ENCODE measurements at regions not wholly inside any gene's neighbourhood (a gene's known extent, or its start where the extent isn't known, plus 50 kb on each side); places are given as distances from the start of the nearest gene placed in this dataset.
"Not testable (repeated sequence)": the region's sequence is repeated elsewhere in the genome, so short reads cannot be mapped to it uniquely, and the experiment has no call there.

DNA sequence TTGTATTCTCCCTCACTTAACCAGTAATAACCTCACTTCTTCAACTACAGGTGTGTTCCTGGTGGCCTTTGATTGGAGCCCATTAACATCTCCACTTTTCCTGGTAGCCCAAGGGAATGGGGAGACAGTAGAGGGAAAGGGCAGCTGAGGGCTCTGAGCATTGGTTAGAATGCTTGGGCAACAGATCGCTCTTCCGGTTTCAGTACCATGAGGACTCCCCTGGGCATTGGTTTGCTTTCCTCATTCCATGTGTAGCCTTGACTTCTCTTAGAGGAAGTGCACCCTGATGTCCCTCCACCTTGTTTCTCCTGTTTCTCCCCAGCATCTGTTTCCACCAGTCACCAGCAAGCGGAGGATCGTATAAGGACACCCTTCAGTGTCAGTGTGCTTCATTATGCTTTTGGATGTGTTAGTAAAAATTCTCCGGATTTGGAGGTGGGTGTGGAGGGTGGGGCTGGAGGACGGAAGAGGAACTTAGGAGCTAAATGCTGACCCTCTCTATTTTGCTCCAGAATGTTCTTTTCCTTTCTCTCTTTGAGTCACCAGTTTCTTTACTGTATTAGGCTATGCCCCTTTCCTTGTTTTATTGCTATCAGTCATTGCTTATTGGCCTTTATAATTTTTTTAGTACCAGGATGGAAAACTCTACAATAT lies 50.6 kb upstream of the ZNG1B start:
- not testable (repeated sequence) for H3K4me3 ChIP-seq; H3K36me3 ChIP-seq; H3K4me1 ChIP-seq; H3K9me3 ChIP-seq; H3K27ac ChIP-seq; H3K27me3 ChIP-seq; DNase-seq (ENCODE audit: low spot score in 2 of 2)
- peak in 1 of 2 donors; percentile 11 for TF ChIP-seq EP300 (IDR thresholded peaks at IDR 0.05)
- 67 to 86% methylated on average over 6 of the region's 6 CpGs for WGBS, 2 donors

DNA sequence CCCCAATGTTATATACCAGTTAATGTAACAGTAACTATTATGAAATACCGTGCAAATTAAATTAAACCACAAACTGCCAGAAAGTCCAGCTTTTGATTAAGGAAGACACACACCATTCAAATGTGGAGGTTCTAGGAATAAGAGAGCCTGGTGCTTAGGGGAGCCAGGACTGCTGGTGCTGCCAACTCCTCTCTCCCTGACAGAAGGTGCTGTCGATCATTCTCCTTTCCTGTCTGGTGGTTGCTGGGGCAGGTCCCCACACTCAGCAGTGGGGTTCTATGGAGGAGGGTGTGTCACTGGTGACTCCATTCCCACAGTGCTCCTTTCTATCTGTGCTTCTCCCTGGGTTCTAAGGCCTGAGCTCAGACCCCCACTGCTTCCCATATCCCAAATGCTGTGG lies 57.9 kb upstream of the ZNG1B start:
- DNase-seq (ENCODE audit: low spot score in 2 of 2); H3K27me3 ChIP-seq; H3K9me3 ChIP-seq; H3K4me1 ChIP-seq; H3K36me3 ChIP-seq; H3K4me3 ChIP-seq; H3K27ac ChIP-seq: not testable (repeated sequence)
- 79 to 82% methylated on average over 2 of the region's 2 CpGs for WGBS, 2 donors

GRCh38 chr2:113376913-113377445 lies 60.5 kb upstream of the ZNG1B start:
- Histone ChIP-seq H3K4me1 (no peaks in the 10 kb centered on the region), H3K27ac (peak overlapping the region in 2 of 4 donors; percentile 29 to 38), H3K27me3 (no peaks in the 10 kb centered on the region), H3K9me3 (no peaks in the 10 kb centered on the region), H3K4me3 (no peak overlapping the region), H3K36me3 (no peaks in the 10 kb centered on the region)
- DNase-seq (ENCODE audit: low spot score in 2 of 2), result no peak
- TF ChIP-seq, protein P1, sequence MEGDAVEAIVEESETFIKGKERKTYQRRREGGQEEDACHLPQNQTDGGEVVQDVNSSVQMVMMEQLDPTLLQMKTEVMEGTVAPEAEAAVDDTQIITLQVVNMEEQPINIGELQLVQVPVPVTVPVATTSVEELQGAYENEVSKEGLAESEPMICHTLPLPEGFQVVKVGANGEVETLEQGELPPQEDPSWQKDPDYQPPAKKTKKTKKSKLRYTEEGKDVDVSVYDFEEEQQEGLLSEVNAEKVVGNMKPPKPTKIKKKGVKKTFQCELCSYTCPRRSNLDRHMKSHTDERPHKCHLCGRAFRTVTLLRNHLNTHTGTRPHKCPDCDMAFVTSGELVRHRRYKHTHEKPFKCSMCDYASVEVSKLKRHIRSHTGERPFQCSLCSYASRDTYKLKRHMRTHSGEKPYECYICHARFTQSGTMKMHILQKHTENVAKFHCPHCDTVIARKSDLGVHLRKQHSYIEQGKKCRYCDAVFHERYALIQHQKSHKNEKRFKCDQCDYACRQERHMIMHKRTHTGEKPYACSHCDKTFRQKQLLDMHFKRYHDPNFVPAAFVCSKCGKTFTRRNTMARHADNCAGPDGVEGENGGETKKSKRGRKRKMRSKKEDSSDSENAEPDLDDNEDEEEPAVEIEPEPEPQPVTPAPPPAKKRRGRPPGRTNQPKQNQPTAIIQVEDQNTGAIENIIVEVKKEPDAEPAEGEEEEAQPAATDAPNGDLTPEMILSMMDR (IDR thresholded peaks at IDR 0.05), result no peak
- peak; percentile 31 to 35 for TF ChIP-seq EP300 (IDR thresholded peaks at IDR 0.05)
- no peak for TF ChIP-seq POLR2A (IDR thresholded peaks at IDR 0.05)
- 75% methylated on average over 3 of the region's 3 CpGs for WGBS, 2 donors

GRCh38 chr2:113376253-113376912 lies 61.1 kb upstream of the ZNG1B start:
- Histone ChIP-seq H3K27me3 (no peaks in the 10 kb centered on the region), H3K36me3 (no peaks in the 10 kb centered on the region), H3K27ac (peak overlapping the region in 1 of 4 donors; percentile 38), H3K9me3 (no peaks in the 10 kb centered on the region), H3K4me3 (no peak overlapping the region), H3K4me1 (no peaks in the 10 kb centered on the region)
- TF ChIP-seq, protein P1 (IDR thresholded peaks at IDR 0.05), result no peak
- no peak for DNase-seq (ENCODE audit: low spot score in 2 of 2)
- 73 to 81% methylated on average over 2 of the region's 2 CpGs for WGBS, 2 donors

DNA sequence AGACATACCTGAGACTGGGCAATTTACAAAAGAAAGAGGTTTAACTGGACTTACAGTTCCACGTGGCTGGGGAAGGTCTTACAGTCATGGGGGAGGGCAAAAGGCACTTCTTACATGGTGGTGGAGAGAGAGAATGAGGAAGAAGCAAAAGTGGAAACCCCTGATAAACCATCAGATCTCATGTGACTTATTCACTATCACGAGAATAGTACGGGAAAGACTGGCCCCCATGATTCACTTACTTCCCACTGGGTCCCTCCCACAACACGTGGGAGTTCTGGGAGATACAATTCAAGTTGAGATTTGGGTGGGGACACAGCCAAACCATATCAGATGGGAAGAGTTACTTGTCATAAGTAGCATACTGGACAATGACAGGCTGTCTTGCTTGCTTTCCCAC lies 62.6 kb upstream of the ZNG1B start:
- H3K27ac ChIP-seq; H3K36me3 ChIP-seq; H3K4me1 ChIP-seq; H3K27me3 ChIP-seq; H3K4me3 ChIP-seq; H3K9me3 ChIP-seq; DNase-seq (ENCODE audit: low spot score in 2 of 2): not testable (repeated sequence)
- WGBS, 2 donors, result 39 to 46% methylated on average over 4 of the region's 4 CpGs

DNA sequence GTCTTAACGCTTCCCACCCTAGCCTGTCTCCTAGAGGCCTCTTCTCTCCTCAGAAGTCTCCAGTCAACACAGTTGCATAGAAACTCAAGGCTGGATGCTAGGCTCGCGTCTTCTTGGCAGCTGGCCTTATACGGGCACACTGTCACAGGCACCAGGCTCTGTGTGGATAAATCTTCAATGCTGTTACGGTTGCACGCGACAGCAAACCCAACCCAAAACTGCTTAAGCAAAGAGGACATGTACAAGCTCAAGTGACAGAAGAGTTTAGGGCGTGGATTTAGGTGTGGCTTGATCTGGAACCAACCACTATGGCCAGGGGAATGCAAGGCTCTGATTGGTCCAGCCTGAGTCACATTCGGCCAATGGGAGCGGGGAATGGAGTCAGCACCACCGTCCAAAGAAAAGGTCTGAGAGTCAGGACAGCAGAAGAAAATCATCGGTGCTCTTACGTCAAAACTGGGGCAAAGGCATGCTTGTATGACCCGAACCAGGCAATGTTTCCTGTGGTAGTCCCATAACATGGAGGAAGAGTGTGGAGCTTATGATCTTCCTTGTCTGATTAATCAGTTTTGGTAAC lies 65.1 kb upstream of the ZNG1B start:
- not testable (repeated sequence) for H3K4me3 ChIP-seq; DNase-seq (ENCODE audit: low spot score in 2 of 2); H3K36me3 ChIP-seq; H3K4me1 ChIP-seq; H3K27me3 ChIP-seq; H3K9me3 ChIP-seq; H3K27ac ChIP-seq
- 82 to 83% methylated on average over 14 of the region's 14 CpGs for WGBS, 2 donors

- TF ChIP-seq POLR2A (IDR thresholded peaks at IDR 0.05), result no peak
- TF ChIP-seq, protein P1 (IDR thresholded peaks at IDR 0.05), result peak; percentile 54 to 90 (median 62)
- 11% methylated on average over 9 of the region's 9 CpGs for WGBS, 2 donors
- Histone ChIP-seq H3K4me3 (no peak overlapping the region), H3K36me3 (no peaks in the 10 kb centered on the region), H3K9me3 (no peaks in the 10 kb centered on the region), H3K4me1 (no peaks in the 10 kb centered on the region), H3K27me3 (no peaks in the 10 kb centered on the region), H3K27ac (no peak overlapping the region)
- peak; percentile 35 to 63 for DNase-seq (ENCODE audit: low spot score in 2 of 2)
Observed at GRCh38 chr2:113370478-113371091, 66.9 kb upstream of the ZNG1B start.

Measured in tibial nerve (tissue), 4 donors.